ENCODE measurements at regions not wholly inside any gene's neighbourhood (a gene's known extent, or its start where the extent isn't known, plus 50 kb on each side); places are given as distances from the start of the nearest gene placed in this dataset.

- TF ChIP-seq CTCF (IDR thresholded peaks at IDR 0.05), result no peak
- DNase-seq (ENCODE audit: low spot score), result no peak
- peaks cover 1% of the 10 kb centered on the region for H3K36me3 Mint-ChIP-seq (ENCODE audit: low read depth)
- H3K27me3 Mint-ChIP-seq (ENCODE audit: low read depth), result no peaks in the 10 kb centered on the region
- no peak overlapping the region for H3K27ac Mint-ChIP-seq (ENCODE audit: unreplicated experiment)
- H3K4me1 Mint-ChIP-seq (ENCODE audit: low read depth), result peaks cover 17% of the 10 kb centered on the region
- H3K4me3 Mint-ChIP-seq (ENCODE audit: unreplicated experiment), result no peak overlapping the region
- H3K9me3 Mint-ChIP-seq (ENCODE audit: low read depth), result no peaks in the 10 kb centered on the region
Measured at GRCh38 chr20:10807013-10807412, 133.2 kb upstream of the JAG1 start.

GRCh38 chr20:10812759-10813327 lies 139.0 kb upstream of the JAG1 start:
- Mint-ChIP-seq H3K27me3 (ENCODE audit: low read depth) (no peaks in the 10 kb centered on the region), H3K27ac (ENCODE audit: unreplicated experiment) (no peak overlapping the region), H3K4me3 (ENCODE audit: unreplicated experiment) (no peak overlapping the region), H3K36me3 (ENCODE audit: low read depth) (peaks cover 1% of the 10 kb centered on the region), H3K4me1 (ENCODE audit: low read depth) (peaks cover 3% of the 10 kb centered on the region), H3K9me3 (ENCODE audit: low read depth) (no peaks in the 10 kb centered on the region)
- no peak for TF ChIP-seq CTCF (IDR thresholded peaks at IDR 0.05)
- DNase-seq (ENCODE audit: low spot score), result no peak

GRCh38 chr20:10823585-10823984 lies 149.8 kb upstream of the JAG1 start:
- H3K4me1 Mint-ChIP-seq (ENCODE audit: low read depth), result peaks cover 12% of the 10 kb centered on the region
- DNase-seq (ENCODE audit: low spot score), result no peak
- TF ChIP-seq CTCF (IDR thresholded peaks at IDR 0.05), result no peak
- no peak overlapping the region for H3K27ac Mint-ChIP-seq (ENCODE audit: unreplicated experiment)
- H3K36me3 Mint-ChIP-seq (ENCODE audit: low read depth), result peaks cover 2% of the 10 kb centered on the region
- peaks cover 8% of the 10 kb centered on the region for H3K9me3 Mint-ChIP-seq (ENCODE audit: low read depth)
- no peaks in the 10 kb centered on the region for H3K27me3 Mint-ChIP-seq (ENCODE audit: low read depth)
- H3K4me3 Mint-ChIP-seq (ENCODE audit: unreplicated experiment), result no peak overlapping the region

- peaks cover 16% of the 10 kb centered on the region for H3K4me1 Mint-ChIP-seq (ENCODE audit: low read depth)
- no peaks in the 10 kb centered on the region for H3K27me3 Mint-ChIP-seq (ENCODE audit: low read depth)
- H3K4me3 Mint-ChIP-seq (ENCODE audit: unreplicated experiment), result no peak overlapping the region
- H3K36me3 Mint-ChIP-seq (ENCODE audit: low read depth), result peaks cover 2% of the 10 kb centered on the region
- H3K9me3 Mint-ChIP-seq (ENCODE audit: low read depth), result peaks cover 8% of the 10 kb centered on the region
- no peak for TF ChIP-seq CTCF (IDR thresholded peaks at IDR 0.05)
- DNase-seq (ENCODE audit: low spot score), result no peak
- H3K27ac Mint-ChIP-seq (ENCODE audit: unreplicated experiment), result no peak overlapping the region
Measured at GRCh38 chr20:10824750-10825500, 151.1 kb upstream of the JAG1 start.

- DNase-seq (ENCODE audit: low spot score), result no peak
Measured at GRCh38 chr20:10826111-10826510, 152.3 kb upstream of the JAG1 start.

More at GRCh38 chr20:10826111-10826510, 152.3 kb upstream of the JAG1 start:
- TF ChIP-seq CTCF (IDR thresholded peaks at IDR 0.05), result no peak
- peaks cover 5% of the 10 kb centered on the region for H3K9me3 Mint-ChIP-seq (ENCODE audit: low read depth)
- H3K27ac Mint-ChIP-seq (ENCODE audit: unreplicated experiment), result no peak overlapping the region
- H3K27me3 Mint-ChIP-seq (ENCODE audit: low read depth), result no peaks in the 10 kb centered on the region
- no peak overlapping the region for H3K4me3 Mint-ChIP-seq (ENCODE audit: unreplicated experiment)
- H3K36me3 Mint-ChIP-seq (ENCODE audit: low read depth), result peaks cover 2% of the 10 kb centered on the region
- peaks cover 16% of the 10 kb centered on the region for H3K4me1 Mint-ChIP-seq (ENCODE audit: low read depth)
